DND-41 (cell line): ENCODE measurements at regions not wholly inside any gene's neighbourhood (a gene's known extent, or its start where the extent isn't known, plus 50 kb on each side); places are given as distances from the start of the nearest gene placed in this dataset.

Experiments
- ATAC-seq: fragments of 200-7000 bp; cut with Tn5 transposase; 3 replicates; pipeline ENCODE4 v1.9.1; 2021; ENCODE audit warnings: low read depth; ENCODE audit not compliant: insufficient read depth
- DNase-seq: peaks from one replicate; pipeline ENCODE4 v3.0.0-alpha.2; 2020
- H2AFZ ChIP-seq: 2 replicates; pipeline ENCODE4 v1.6.0; 2012; ENCODE audit warnings: low read depth, low read length
- H3K27ac ChIP-seq: 2 replicates; pipeline ENCODE4 v1.5.1; 2012; ENCODE audit warnings: low read length, inconsistent platforms
- H3K27me3 ChIP-seq: fragments of 200-600 bp; sonication (generic); 2 replicates; pipeline ENCODE4 v1.6.0; 2012; ENCODE audit warnings: low read length, mild to moderate bottlenecking, inconsistent platforms; ENCODE audit not compliant: insufficient read depth, poor library complexity
- H3K36me3 ChIP-seq: 2 replicates; pipeline ENCODE4 v1.5.1; 2012; ENCODE audit warnings: low read length, inconsistent platforms; ENCODE audit not compliant: insufficient read depth
- H3K4me1 ChIP-seq: 2 replicates; pipeline ENCODE4 v1.5.1; 2012; ENCODE audit warnings: mild to moderate bottlenecking, low read length; ENCODE audit not compliant: insufficient read depth
- H3K4me2 ChIP-seq: 2 replicates; pipeline ENCODE4 v1.6.0; 2012; ENCODE audit warnings: mild to moderate bottlenecking, moderate library complexity, low read length, inconsistent platforms; ENCODE audit not compliant: insufficient read depth
- H3K4me3 ChIP-seq, 2 experiments: fragments of 200-600 bp in 1 of 2; shearing (Covaris generic) in 1 of 2; 2 replicates each; pipeline ENCODE4 v1.5.1; 2012 to 2016; ENCODE audit warnings: inconsistent platforms in 2 of 2, low read length in 2 of 2, mild to moderate bottlenecking in 2 of 2, low read depth in 1 of 2, moderate library complexity in 1 of 2
- H3K79me2 ChIP-seq: 2 replicates; pipeline ENCODE4 v1.6.0; 2012; ENCODE audit warnings: low read length, inconsistent platforms; ENCODE audit not compliant: insufficient read depth
- H3K9ac ChIP-seq: 2 replicates; pipeline ENCODE4 v1.6.0; 2012; ENCODE audit warnings: low read depth, mild to moderate bottlenecking, inconsistent platforms, low read length, moderate library complexity
- H3K9me3 ChIP-seq: 2 replicates; pipeline ENCODE4 v1.5.1; 2012; ENCODE audit warnings: low read length, moderate library complexity, mild to moderate bottlenecking, inconsistent platforms; ENCODE audit not compliant: insufficient read depth, severe bottlenecking
- H4K20me1 ChIP-seq: 2 replicates; pipeline ENCODE4 v1.6.0; 2012; ENCODE audit warnings: low read length; ENCODE audit not compliant: insufficient read depth
- EZH2 ChIP-seq: IDR thresholded peaks from 3 replicates; pipeline ENCODE4 v1.6.1; 2012; ENCODE audit warnings: borderline replicate concordance, low read depth, mild to moderate bottlenecking, moderate library complexity, low read length, inconsistent platforms; ENCODE audit not compliant: severe bottlenecking
- TF ChIP-seq, protein P1 (sequence below): IDR thresholded peaks from 2 replicates; pipeline ENCODE4 v1.5.1; 2012; ENCODE audit warnings: borderline replicate concordance, low read length, moderate library complexity, mild to moderate bottlenecking; ENCODE audit not compliant: poor library complexity, severe bottlenecking; ENCODE audit errors: extremely low read depth

DNA sequence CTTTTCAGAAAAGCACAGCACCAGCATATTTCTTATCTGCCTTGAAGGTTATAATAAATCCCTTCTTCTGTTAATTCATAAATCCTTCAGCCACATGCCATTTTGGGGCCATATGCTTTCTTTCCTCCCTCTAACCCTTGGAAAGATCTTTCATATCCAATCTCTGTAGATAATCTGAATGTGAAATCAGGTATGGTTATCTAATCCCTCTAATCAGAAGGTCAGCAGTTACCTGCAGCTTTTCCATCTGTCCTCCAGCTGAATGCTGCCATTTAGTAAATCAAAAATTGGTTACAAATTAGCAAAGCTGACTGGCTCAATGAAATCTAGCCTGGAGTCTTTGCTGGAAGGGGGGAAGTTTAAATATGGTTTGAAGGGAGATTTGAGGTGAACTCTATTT, 230.5 kb downstream of the PIK3C3 start:
- ATAC-seq, result no peak

DNA sequence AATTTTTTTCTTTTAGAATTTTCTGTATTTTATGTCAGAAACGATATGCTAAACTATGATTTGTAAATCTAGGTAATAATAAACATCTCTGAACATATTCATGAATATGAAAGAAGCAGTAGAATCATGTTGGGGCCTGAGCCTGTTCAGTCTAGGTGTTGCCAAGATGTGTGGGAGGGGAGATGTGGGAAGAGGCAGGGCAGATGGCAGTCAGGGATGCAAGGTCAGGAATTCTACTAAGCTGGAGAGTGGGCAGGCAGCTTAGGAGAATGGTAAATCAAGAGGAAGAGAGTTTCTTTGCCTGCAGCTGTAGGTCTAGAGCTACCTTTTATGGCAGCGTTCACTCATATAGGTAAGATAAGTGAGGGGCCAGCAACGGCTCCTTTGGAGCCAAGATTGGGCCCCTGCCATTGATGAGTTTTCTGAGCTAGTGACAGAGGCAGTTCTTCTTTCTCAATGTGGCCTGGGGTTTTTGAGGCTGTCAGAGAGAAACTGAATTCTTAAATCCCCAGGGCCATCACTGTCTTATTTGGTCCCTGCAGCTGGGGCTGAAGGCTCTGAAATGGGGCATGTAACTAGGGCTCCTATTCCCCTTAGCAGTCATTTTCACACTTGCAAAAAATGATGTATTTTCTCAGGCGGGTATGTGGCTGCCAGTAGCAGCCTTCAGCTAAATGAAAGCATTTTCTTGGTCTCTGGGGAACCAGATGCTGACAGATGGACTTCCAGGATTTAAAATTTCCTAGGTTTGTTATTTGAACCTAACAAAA, 232.8 kb downstream of the PIK3C3 start:
- H3K27ac ChIP-seq, result no peak overlapping the region
- no peak overlapping the region for H3K4me2 ChIP-seq
- H3K27me3 ChIP-seq, result no peaks in the 10 kb centered on the region
- ATAC-seq (no peak), DNase-seq (no peak)
- H3K36me3 ChIP-seq, result no peaks in the 10 kb centered on the region
- TF ChIP-seq, protein P1, sequence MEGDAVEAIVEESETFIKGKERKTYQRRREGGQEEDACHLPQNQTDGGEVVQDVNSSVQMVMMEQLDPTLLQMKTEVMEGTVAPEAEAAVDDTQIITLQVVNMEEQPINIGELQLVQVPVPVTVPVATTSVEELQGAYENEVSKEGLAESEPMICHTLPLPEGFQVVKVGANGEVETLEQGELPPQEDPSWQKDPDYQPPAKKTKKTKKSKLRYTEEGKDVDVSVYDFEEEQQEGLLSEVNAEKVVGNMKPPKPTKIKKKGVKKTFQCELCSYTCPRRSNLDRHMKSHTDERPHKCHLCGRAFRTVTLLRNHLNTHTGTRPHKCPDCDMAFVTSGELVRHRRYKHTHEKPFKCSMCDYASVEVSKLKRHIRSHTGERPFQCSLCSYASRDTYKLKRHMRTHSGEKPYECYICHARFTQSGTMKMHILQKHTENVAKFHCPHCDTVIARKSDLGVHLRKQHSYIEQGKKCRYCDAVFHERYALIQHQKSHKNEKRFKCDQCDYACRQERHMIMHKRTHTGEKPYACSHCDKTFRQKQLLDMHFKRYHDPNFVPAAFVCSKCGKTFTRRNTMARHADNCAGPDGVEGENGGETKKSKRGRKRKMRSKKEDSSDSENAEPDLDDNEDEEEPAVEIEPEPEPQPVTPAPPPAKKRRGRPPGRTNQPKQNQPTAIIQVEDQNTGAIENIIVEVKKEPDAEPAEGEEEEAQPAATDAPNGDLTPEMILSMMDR, result no peak
- no peak for TF ChIP-seq EZH2
- no peaks in the 10 kb centered on the region for H3K4me1 ChIP-seq
- no peaks in the 10 kb centered on the region for H3K79me2 ChIP-seq
- H3K9ac ChIP-seq, result no peak overlapping the region
- no peak overlapping the region for H3K4me3 ChIP-seq
- H3K9me3 ChIP-seq, result no peaks in the 10 kb centered on the region
- H2AFZ ChIP-seq, result no peak overlapping the region
- H4K20me1 ChIP-seq, result no peaks in the 10 kb centered on the region

More for the DNA sequence above, 230.5 kb downstream of the PIK3C3 start:
- no peaks in the 10 kb centered on the region for H4K20me1 ChIP-seq
- TF ChIP-seq, protein P1, result no peak
- TF ChIP-seq EZH2, result no peak
- no peak for DNase-seq
- H3K9ac ChIP-seq, result no peak overlapping the region
- no peak overlapping the region for H3K4me3 ChIP-seq
- H3K79me2 ChIP-seq, result no peaks in the 10 kb centered on the region
- H3K27me3 ChIP-seq, result no peaks in the 10 kb centered on the region
- no peaks in the 10 kb centered on the region for H3K4me1 ChIP-seq
- H3K9me3 ChIP-seq, result no peaks in the 10 kb centered on the region
- no peaks in the 10 kb centered on the region for H3K36me3 ChIP-seq
- no peak overlapping the region for H2AFZ ChIP-seq
- no peak overlapping the region for H3K4me2 ChIP-seq
- H3K27ac ChIP-seq, result no peak overlapping the region

DNA sequence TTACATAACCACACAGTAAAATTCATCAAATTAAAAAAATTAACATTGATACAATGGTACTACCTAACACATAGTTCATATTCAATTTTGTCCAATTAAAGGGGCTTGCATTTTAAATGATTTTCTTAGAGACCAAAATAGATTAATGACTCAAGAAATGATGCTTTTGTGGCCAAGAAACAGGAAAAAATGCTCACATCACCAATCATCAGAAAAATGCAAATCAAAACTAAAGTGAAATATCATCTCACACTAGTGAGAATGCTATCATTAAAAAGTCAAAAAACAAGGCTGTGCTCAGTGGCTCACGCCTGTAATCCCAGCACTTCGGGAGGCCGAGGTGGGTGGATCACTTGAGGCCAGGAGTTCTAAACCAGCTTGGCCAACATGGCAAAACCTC, 235.6 kb downstream of the PIK3C3 start:
- no peaks in the 10 kb centered on the region for H3K9me3 ChIP-seq
- no peak for TF ChIP-seq EZH2
- TF ChIP-seq, protein P1, result no peak
- no peaks in the 10 kb centered on the region for H3K36me3 ChIP-seq
- no peak overlapping the region for H3K4me2 ChIP-seq
- H3K27me3 ChIP-seq, result no peaks in the 10 kb centered on the region
- no peaks in the 10 kb centered on the region for H3K4me1 ChIP-seq
- no peaks in the 10 kb centered on the region for H3K79me2 ChIP-seq
- no peak overlapping the region for H3K27ac ChIP-seq
- H3K9ac ChIP-seq, result no peak overlapping the region
- no peak overlapping the region for H2AFZ ChIP-seq
- H3K4me3 ChIP-seq, result no peak overlapping the region
- ATAC-seq (no peak), DNase-seq (no peak)
- H4K20me1 ChIP-seq, result no peaks in the 10 kb centered on the region
